Liver (tissue), 3 donors: ENCODE measurements at regions not wholly inside any gene's neighbourhood (a gene's known extent, or its start where the extent isn't known, plus 50 kb on each side); places are given as distances from the start of the nearest gene placed in this dataset.

Experiments used
- FOXA1 ChIP-seq: IDR thresholded peaks from 2 replicates; pipeline ENCODE4 v1.6.1; 2016; ENCODE audit warnings: antibody characterized with exemption
- GABPA ChIP-seq, 2 donors: IDR thresholded peaks in 1 of 2; conservative IDR thresholded peaks in 1 of 2; 2 replicates each; pipeline ENCODE4 v1.6.1; 2016; ENCODE audit warnings: antibody characterized with exemption in 2 of 2, mild to moderate bottlenecking in 1 of 2, moderate library complexity in 1 of 2
- JUND ChIP-seq, 2 donors: IDR thresholded peaks; 2 replicates each; pipeline ENCODE4 v1.6.1; 2016; ENCODE audit warnings: antibody characterized with exemption in 2 of 2
- RAD21 ChIP-seq, 2 donors: IDR thresholded peaks; 2 replicates each; pipeline ENCODE4 v1.6.1; 2016; ENCODE audit warnings: antibody characterized with exemption in 2 of 2, mild to moderate bottlenecking in 2 of 2
- SP1 ChIP-seq: IDR thresholded peaks from 2 replicates; pipeline ENCODE4 v1.6.1; 2018; ENCODE audit warnings: antibody characterized with exemption, mild to moderate bottlenecking
- TF ChIP-seq, protein P1 (sequence below): fragments of 150-350 bp; IDR thresholded peaks from 2 replicates; pipeline ENCODE4 v1.5.1; 2017; ENCODE audit warnings: improper control_type of control experiment, low read depth, low read length; ENCODE audit not compliant: missing input control
- TF ChIP-seq, protein P2 (sequence below): IDR thresholded peaks from 2 replicates; pipeline ENCODE4 v1.6.1; 2016; ENCODE audit warnings: antibody characterized with exemption, mild to moderate bottlenecking
- TF ChIP-seq, protein P3 (sequence below): IDR thresholded peaks from 2 replicates; pipeline ENCODE4 v1.6.1; 2016; ENCODE audit warnings: antibody characterized with exemption
- TF ChIP-seq, protein P4 (sequence below): IDR thresholded peaks from 2 replicates; pipeline ENCODE4 v1.6.1; 2016; ENCODE audit warnings: antibody characterized with exemption
- donor health status: healthy.
- donor health status: healthy.

DNA sequence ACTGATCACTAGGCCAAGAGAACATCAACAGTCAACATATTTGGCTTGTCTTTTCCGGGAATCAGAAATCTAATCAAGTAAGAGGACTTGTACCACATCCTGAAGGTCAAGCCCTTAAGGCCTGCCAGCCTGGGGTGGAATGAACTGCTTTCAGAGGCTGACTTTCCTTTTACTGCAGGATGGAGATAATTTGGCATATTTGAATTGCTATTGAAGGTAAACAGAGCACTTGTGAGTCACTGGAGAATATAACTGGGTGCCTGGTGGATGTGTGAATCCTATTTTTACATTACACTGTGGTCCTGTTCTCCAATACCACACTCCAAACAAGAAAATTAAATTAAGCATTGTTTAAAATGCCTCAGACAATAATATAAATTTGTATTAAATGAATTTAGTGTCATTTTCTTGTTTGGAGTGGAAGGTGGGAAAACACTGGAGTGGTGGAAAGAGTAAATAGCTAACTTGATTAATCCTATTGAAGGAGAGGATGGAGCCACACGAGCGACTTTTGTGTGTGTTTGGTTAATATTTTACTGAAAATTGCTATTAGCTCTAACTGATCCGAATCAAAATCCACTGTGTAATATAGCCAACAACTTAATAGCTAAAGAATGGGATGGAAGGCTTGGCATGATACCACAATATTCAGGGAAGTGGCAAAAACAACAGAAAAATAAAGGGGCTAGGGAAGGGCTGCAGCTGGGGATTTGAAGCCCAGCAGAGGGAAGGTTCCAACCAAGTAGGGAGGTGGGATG, 89.4 kb downstream of the OTX2 start:
- TF ChIP-seq JUND (IDR thresholded peaks at IDR 0.05), result no peak
- TF ChIP-seq, protein P1, sequence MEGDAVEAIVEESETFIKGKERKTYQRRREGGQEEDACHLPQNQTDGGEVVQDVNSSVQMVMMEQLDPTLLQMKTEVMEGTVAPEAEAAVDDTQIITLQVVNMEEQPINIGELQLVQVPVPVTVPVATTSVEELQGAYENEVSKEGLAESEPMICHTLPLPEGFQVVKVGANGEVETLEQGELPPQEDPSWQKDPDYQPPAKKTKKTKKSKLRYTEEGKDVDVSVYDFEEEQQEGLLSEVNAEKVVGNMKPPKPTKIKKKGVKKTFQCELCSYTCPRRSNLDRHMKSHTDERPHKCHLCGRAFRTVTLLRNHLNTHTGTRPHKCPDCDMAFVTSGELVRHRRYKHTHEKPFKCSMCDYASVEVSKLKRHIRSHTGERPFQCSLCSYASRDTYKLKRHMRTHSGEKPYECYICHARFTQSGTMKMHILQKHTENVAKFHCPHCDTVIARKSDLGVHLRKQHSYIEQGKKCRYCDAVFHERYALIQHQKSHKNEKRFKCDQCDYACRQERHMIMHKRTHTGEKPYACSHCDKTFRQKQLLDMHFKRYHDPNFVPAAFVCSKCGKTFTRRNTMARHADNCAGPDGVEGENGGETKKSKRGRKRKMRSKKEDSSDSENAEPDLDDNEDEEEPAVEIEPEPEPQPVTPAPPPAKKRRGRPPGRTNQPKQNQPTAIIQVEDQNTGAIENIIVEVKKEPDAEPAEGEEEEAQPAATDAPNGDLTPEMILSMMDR, result no peak
- TF ChIP-seq, protein P2, sequence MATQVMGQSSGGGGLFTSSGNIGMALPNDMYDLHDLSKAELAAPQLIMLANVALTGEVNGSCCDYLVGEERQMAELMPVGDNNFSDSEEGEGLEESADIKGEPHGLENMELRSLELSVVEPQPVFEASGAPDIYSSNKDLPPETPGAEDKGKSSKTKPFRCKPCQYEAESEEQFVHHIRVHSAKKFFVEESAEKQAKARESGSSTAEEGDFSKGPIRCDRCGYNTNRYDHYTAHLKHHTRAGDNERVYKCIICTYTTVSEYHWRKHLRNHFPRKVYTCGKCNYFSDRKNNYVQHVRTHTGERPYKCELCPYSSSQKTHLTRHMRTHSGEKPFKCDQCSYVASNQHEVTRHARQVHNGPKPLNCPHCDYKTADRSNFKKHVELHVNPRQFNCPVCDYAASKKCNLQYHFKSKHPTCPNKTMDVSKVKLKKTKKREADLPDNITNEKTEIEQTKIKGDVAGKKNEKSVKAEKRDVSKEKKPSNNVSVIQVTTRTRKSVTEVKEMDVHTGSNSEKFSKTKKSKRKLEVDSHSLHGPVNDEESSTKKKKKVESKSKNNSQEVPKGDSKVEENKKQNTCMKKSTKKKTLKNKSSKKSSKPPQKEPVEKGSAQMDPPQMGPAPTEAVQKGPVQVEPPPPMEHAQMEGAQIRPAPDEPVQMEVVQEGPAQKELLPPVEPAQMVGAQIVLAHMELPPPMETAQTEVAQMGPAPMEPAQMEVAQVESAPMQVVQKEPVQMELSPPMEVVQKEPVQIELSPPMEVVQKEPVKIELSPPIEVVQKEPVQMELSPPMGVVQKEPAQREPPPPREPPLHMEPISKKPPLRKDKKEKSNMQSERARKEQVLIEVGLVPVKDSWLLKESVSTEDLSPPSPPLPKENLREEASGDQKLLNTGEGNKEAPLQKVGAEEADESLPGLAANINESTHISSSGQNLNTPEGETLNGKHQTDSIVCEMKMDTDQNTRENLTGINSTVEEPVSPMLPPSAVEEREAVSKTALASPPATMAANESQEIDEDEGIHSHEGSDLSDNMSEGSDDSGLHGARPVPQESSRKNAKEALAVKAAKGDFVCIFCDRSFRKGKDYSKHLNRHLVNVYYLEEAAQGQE, result no peak
- no peak for TF ChIP-seq FOXA1
- no peak for TF ChIP-seq GABPA (IDR thresholded peaks at IDR 0.05 in 1 of 2, conservative IDR thresholded peaks at IDR 0.05 in 1 of 2)
- no peak for TF ChIP-seq SP1
- TF ChIP-seq, protein P3, sequence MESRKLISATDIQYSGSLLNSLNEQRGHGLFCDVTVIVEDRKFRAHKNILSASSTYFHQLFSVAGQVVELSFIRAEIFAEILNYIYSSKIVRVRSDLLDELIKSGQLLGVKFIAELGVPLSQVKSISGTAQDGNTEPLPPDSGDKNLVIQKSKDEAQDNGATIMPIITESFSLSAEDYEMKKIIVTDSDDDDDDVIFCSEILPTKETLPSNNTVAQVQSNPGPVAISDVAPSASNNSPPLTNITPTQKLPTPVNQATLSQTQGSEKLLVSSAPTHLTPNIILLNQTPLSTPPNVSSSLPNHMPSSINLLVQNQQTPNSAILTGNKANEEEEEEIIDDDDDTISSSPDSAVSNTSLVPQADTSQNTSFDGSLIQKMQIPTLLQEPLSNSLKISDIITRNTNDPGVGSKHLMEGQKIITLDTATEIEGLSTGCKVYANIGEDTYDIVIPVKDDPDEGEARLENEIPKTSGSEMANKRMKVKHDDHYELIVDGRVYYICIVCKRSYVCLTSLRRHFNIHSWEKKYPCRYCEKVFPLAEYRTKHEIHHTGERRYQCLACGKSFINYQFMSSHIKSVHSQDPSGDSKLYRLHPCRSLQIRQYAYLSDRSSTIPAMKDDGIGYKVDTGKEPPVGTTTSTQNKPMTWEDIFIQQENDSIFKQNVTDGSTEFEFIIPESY, result no peak
- TF ChIP-seq, protein P4, sequence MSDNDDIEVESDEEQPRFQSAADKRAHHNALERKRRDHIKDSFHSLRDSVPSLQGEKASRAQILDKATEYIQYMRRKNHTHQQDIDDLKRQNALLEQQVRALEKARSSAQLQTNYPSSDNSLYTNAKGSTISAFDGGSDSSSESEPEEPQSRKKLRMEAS, result no peak
- TF ChIP-seq RAD21 (IDR thresholded peaks at IDR 0.05), result no peak
